A549 (cell line): ENCODE measurements at regions not wholly inside any gene's neighbourhood (a gene's known extent, or its start where the extent isn't known, plus 50 kb on each side); places are given as distances from the start of the nearest gene placed in this dataset.

ENCODE experiments used
- BHLHE40 ChIP-seq: IDR thresholded peaks from 2 replicates; pipeline ENCODE4 v1.6.1; 2012; ENCODE audit warnings: low read depth, low read length, inconsistent platforms
- EP300 ChIP-seq, 2 experiments: fragments of >200 bp; sonication (Bioruptor Twin); formaldehyde crosslinking; IDR thresholded peaks; 2 replicates in 1 of 2; 3 replicates in 1 of 2; pipeline ENCODE4 v1.6.1; 2016 to 2017
- HDAC2 ChIP-seq: fragments of 200-600 bp; sonication (generic); IDR thresholded peaks from 2 replicates; pipeline ENCODE4 v1.6.1; 2016
- POLR2A ChIP-seq: IDR thresholded peaks from 2 replicates; pipeline ENCODE4 v1.6.1; 2012; ENCODE audit warnings: mild to moderate bottlenecking, low read length
- RAD21 ChIP-seq, 2 experiments: fragments of >200 bp in 1 of 2; sonication (Bioruptor Twin) in 1 of 2; formaldehyde crosslinking in 1 of 2; IDR thresholded peaks in 1 of 2; conservative IDR thresholded peaks in 1 of 2; 2 replicates in 1 of 2; 3 replicates in 1 of 2; pipeline ENCODE4 v1.6.1; 2012 to 2018; ENCODE audit warnings: inconsistent platforms in 1 of 2
- RCOR1 ChIP-seq: fragments of 150-350 bp; IDR thresholded peaks from 2 replicates; pipeline ENCODE4 v1.6.1; 2014; ENCODE audit warnings: antibody characterized with exemption, low read length, low read depth
- ZFP36 ChIP-seq: fragments of 450-650 bp; IDR thresholded peaks from 2 replicates; pipeline ENCODE4 v1.6.1; 2014; ENCODE audit warnings: borderline replicate concordance; ENCODE audit not compliant: partially characterized antibody
- TF ChIP-seq, protein P1 (sequence below): fragments of >200 bp; sonication (Bioruptor Twin); formaldehyde crosslinking; IDR thresholded peaks from 3 replicates; pipeline ENCODE4 v1.5.1; 2016
- TF ChIP-seq, protein P2 (sequence below): IDR thresholded peaks from 2 replicates; pipeline ENCODE4 v1.6.1; 2012

DNA sequence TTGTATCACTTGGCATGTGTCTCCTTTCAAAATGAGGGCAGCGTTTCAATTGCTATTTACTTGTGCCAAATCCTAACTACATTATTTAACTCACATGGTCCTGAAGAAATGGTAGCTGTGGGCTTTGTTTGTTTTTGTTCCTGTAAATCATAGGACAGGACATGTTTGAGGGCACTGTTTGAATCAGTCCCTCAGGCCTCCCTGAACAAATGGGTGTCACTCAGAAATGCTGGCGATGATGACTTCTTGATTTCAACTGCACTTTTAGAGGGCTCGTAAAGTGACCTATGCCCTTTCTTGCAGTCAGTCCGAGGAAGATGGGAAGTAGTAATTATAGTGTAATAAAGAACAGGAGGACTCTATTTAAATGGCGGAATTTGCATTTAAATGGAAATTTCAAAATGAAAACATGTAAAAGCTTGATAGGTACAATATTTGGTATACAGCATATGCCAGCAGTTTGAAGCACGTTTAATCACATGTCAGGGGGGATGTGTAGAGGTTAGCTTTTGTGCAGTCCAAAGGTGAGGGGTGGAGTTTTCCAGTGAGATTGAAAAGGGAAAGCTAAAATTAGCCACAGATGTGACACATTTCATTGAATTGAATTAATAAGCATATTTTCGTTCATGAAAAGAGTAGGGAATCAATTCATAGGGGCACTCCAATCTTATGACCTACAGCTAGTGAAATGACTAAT lies 1958.7 kb upstream of the IGFBP7 start:
- TF ChIP-seq, protein P1, sequence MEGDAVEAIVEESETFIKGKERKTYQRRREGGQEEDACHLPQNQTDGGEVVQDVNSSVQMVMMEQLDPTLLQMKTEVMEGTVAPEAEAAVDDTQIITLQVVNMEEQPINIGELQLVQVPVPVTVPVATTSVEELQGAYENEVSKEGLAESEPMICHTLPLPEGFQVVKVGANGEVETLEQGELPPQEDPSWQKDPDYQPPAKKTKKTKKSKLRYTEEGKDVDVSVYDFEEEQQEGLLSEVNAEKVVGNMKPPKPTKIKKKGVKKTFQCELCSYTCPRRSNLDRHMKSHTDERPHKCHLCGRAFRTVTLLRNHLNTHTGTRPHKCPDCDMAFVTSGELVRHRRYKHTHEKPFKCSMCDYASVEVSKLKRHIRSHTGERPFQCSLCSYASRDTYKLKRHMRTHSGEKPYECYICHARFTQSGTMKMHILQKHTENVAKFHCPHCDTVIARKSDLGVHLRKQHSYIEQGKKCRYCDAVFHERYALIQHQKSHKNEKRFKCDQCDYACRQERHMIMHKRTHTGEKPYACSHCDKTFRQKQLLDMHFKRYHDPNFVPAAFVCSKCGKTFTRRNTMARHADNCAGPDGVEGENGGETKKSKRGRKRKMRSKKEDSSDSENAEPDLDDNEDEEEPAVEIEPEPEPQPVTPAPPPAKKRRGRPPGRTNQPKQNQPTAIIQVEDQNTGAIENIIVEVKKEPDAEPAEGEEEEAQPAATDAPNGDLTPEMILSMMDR: no peak
- TF ChIP-seq HDAC2 (no peak), RAD21 (conservative IDR thresholded peaks at IDR 0.05 in 1 of 2, IDR thresholded peaks at IDR 0.05 in 1 of 2) (no peak), RCOR1 (no peak), POLR2A (no peak), EP300 (IDR thresholded peaks at IDR 0.05) (no peak), BHLHE40 (no peak), ZFP36 (no peak)
- TF ChIP-seq, protein P2, sequence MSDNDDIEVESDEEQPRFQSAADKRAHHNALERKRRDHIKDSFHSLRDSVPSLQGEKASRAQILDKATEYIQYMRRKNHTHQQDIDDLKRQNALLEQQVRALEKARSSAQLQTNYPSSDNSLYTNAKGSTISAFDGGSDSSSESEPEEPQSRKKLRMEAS: no peak
